Brain microvascular endothelial cell (primary cell): ENCODE measurements at regions not wholly inside any gene's neighbourhood (a gene's known extent, or its start where the extent isn't known, plus 50 kb on each side); places are given as distances from the start of the nearest gene placed in this dataset.

ENCODE experiments used
- DNase-seq: peaks from one replicate; pipeline ENCODE4 v3.0.0-alpha.2; 2020
- H3K27ac ChIP-seq: fragments of 250-450 bp; sonication (Bioruptor Pico); 2 replicates; pipeline ENCODE4 v1.5.1; 2020; ENCODE audit warnings: mild to moderate bottlenecking, moderate library complexity
- H3K27me3 ChIP-seq: fragments of 250-450 bp; sonication (Bioruptor Pico); replicated peaks from 2 replicates; pipeline ENCODE4 v1.5.1; 2020; ENCODE audit warnings: mild to moderate bottlenecking
- H3K36me3 ChIP-seq: fragments of 250-450 bp; sonication (Bioruptor Pico); replicated peaks from 2 replicates; pipeline ENCODE4 v1.5.1; 2020; ENCODE audit warnings: mild to moderate bottlenecking
- H3K4me3 ChIP-seq: 2 replicates; pipeline ENCODE4 v1.5.1; 2011; ENCODE audit warnings: low read depth, mild to moderate bottlenecking, control low read depth, low read length, moderate library complexity
- CTCF ChIP-seq: IDR thresholded peaks from 2 replicates; pipeline ENCODE4 v1.5.1; 2011; ENCODE audit warnings: low read depth, mild to moderate bottlenecking, moderate library complexity, low read length, control low read depth, inconsistent platforms; ENCODE audit errors: missing control alignments
- in situ Hi-C: cut with HindIII; loops from 2 replicates; pipeline ENCODE4 v1.10.0; 2017; ENCODE audit warnings: low sequenced_read_pairs, low pct_ligation_motif_present

- in situ Hi-C loops, result no loop called here
- DNase-seq, result no peak
- peak; percentile 55 for TF ChIP-seq CTCF
Observed at GRCh38 chr10:113980408-113981087, 63.1 kb upstream of the ADRB1 start.

GRCh38 chr10:113982296-113982695 lies 61.4 kb upstream of the ADRB1 start:
- in situ Hi-C loops, result no loop called here
- H3K27ac ChIP-seq, result no peak overlapping the region
- DNase-seq, result no peak
- TF ChIP-seq CTCF, result no peak
- H3K36me3 ChIP-seq, result no peaks in the 10 kb centered on the region
- H3K27me3 ChIP-seq, result no peaks in the 10 kb centered on the region
- H3K4me3 ChIP-seq, result no peak overlapping the region

More at GRCh38 chr10:113980408-113981087, 63.1 kb upstream of the ADRB1 start:
- Histone ChIP-seq H3K4me3 (no peak overlapping the region), H3K27ac (no peak overlapping the region), H3K27me3 (no peaks in the 10 kb centered on the region), H3K36me3 (no peaks in the 10 kb centered on the region)

- Histone ChIP-seq H3K27me3 (no peaks in the 10 kb centered on the region), H3K27ac (no peak overlapping the region), H3K4me3 (no peak overlapping the region), H3K36me3 (no peaks in the 10 kb centered on the region)
- in situ Hi-C loops, result no loop called here
- no peak for TF ChIP-seq CTCF
- no peak for DNase-seq
Observed at GRCh38 chr10:113982769-113983168, 60.9 kb upstream of the ADRB1 start.

GRCh38 chr10:113983552-113983951 lies 60.1 kb upstream of the ADRB1 start:
- Histone ChIP-seq H3K27ac (no peak overlapping the region), H3K4me3 (no peak overlapping the region), H3K36me3 (no peaks in the 10 kb centered on the region), H3K27me3 (no peaks in the 10 kb centered on the region)
- no peak for TF ChIP-seq CTCF
- no peak for DNase-seq
- in situ Hi-C loops, result no loop called here

GRCh38 chr10:113985297-113985844 lies 58.3 kb upstream of the ADRB1 start:
- no peak overlapping the region for H3K4me3 ChIP-seq
- no peak overlapping the region for H3K27ac ChIP-seq
- no peak for TF ChIP-seq CTCF
- H3K27me3 ChIP-seq, result no peaks in the 10 kb centered on the region
- in situ Hi-C loops, result no loop called here
- DNase-seq, result no peak
- no peaks in the 10 kb centered on the region for H3K36me3 ChIP-seq

- no peak overlapping the region for H3K4me3 ChIP-seq
- no peak overlapping the region for H3K27ac ChIP-seq
- in situ Hi-C loops, result no loop called here
- H3K36me3 ChIP-seq, result no peaks in the 10 kb centered on the region
- H3K27me3 ChIP-seq, result no peaks in the 10 kb centered on the region
- TF ChIP-seq CTCF, result no peak
- DNase-seq, result no peak
Observed at GRCh38 chr10:113986316-113986715, 57.4 kb upstream of the ADRB1 start.
